ENCODE measurements at regions not wholly inside any gene's neighbourhood (a gene's known extent, or its start where the extent isn't known, plus 50 kb on each side); places are given as distances from the start of the nearest gene placed in this dataset.

- TF ChIP-seq NR2C2 (CRISPR knock-in tag; IDR thresholded peaks at IDR 0.05; ENCODE audit: borderline replicate concordance) (no peak), POLR2A (IDR thresholded peaks at IDR 0.05; ENCODE audit: insufficient read depth in 1 of 2, low read depth in 2 of 2, low read length in 2 of 2) (no peak), ZBTB7A (CRISPR knock-in tag; IDR thresholded peaks at IDR 0.05) (no peak)
Observed at GRCh38 chr2:360124-360523, 72.2 kb upstream of the ALKAL2 start.

All from HepG2 (cell line).